Cardiac muscle cell (in vitro differentiated cells and primary cell): ENCODE measurements at regions not wholly inside any gene's neighbourhood (a gene's known extent, or its start where the extent isn't known, plus 50 kb on each side); places are given as distances from the start of the nearest gene placed in this dataset.

ENCODE experiments used
- DNase-seq, 2 donors: peaks; one replicate each; pipeline versions ENCODE4 v3.0.0 to v3.0.0-alpha.2; 2010 to 2017; ENCODE audit warnings: low read depth in 1 of 2, low spot score in 1 of 2
- H3K27ac ChIP-seq: fragments of 200-600 bp; sonication (generic); 2 replicates; pipeline ENCODE4 v1.5.1; 2016
- H3K27me3 ChIP-seq: fragments of 200-600 bp; sonication (generic); 2 replicates; pipeline ENCODE4 v1.6.0; 2016; ENCODE audit warnings: control low read depth
- H3K36me3 ChIP-seq: fragments of 200-600 bp; sonication (generic); 2 replicates; pipeline ENCODE4 v1.5.1; 2016; ENCODE audit warnings: control low read depth
- H3K4me1 ChIP-seq: fragments of 200-600 bp; sonication (generic); 2 replicates; pipeline ENCODE4 v1.8.1; 2017; ENCODE audit warnings: low read depth, mild to moderate bottlenecking, mixed run types
- H3K4me3 ChIP-seq: fragments of 200-600 bp; sonication (generic); 2 replicates; pipeline ENCODE4 v1.5.1; 2016; ENCODE audit warnings: mild to moderate bottlenecking
- H3K9me3 ChIP-seq: fragments of 200-600 bp; sonication (generic); 2 replicates; pipeline ENCODE4 v1.5.1; 2017; ENCODE audit warnings: low read depth, mild to moderate bottlenecking, control low read depth
- CTCF ChIP-seq: IDR thresholded peaks from 2 replicates; pipeline ENCODE4 v1.5.1; 2012; ENCODE audit warnings: low read depth, mild to moderate bottlenecking, low read length

GRCh38 chr20:57027777-57028176 is 238.7 kb downstream of the BMP7 start:
- Histone ChIP-seq H3K9me3 (no peaks in the 10 kb centered on the region), H3K4me1 (no peaks in the 10 kb centered on the region), H3K4me3 (no peak overlapping the region), H3K27me3 (no peaks in the 10 kb centered on the region), H3K27ac (no peak overlapping the region), H3K36me3 (no peaks in the 10 kb centered on the region)
- no peak for TF ChIP-seq CTCF
- DNase-seq, result no peak

GRCh38 chr20:57030611-57031600 is 235.5 kb downstream of the BMP7 start:
- Histone ChIP-seq H3K4me3 (no peak overlapping the region), H3K36me3 (no peaks in the 10 kb centered on the region), H3K27me3 (no peaks in the 10 kb centered on the region), H3K27ac (no peak overlapping the region), H3K9me3 (no peaks in the 10 kb centered on the region), H3K4me1 (no peaks in the 10 kb centered on the region)
- no peak for TF ChIP-seq CTCF
- peak; percentile 9 to 18 for DNase-seq

- Histone ChIP-seq H3K36me3 (no peaks in the 10 kb centered on the region), H3K27ac (no peak overlapping the region)
- DNase-seq, result no peak
These were observed 234.5 kb downstream of the BMP7 start for GRCh38 chr20:57031867-57032355.

GRCh38 chr20:57032847-57033246 is 233.6 kb downstream of the BMP7 start:
- DNase-seq, result no peak
- H3K9me3 ChIP-seq, result no peaks in the 10 kb centered on the region
- no peak for TF ChIP-seq CTCF
- H3K4me1 ChIP-seq, result no peaks in the 10 kb centered on the region
- no peak overlapping the region for H3K27ac ChIP-seq
- no peaks in the 10 kb centered on the region for H3K36me3 ChIP-seq
- H3K4me3 ChIP-seq, result no peak overlapping the region
- H3K27me3 ChIP-seq, result no peaks in the 10 kb centered on the region

More at GRCh38 chr20:57031867-57032355, 234.5 kb downstream of the BMP7 start:
- Histone ChIP-seq H3K4me3 (no peak overlapping the region), H3K9me3 (no peaks in the 10 kb centered on the region), H3K27me3 (no peaks in the 10 kb centered on the region), H3K4me1 (no peaks in the 10 kb centered on the region)
- no peak for TF ChIP-seq CTCF

GRCh38 chr20:57034001-57034400 is 232.4 kb downstream of the BMP7 start:
- H3K4me1 ChIP-seq, result no peaks in the 10 kb centered on the region
- H3K36me3 ChIP-seq, result no peaks in the 10 kb centered on the region
- no peaks in the 10 kb centered on the region for H3K27me3 ChIP-seq
- TF ChIP-seq CTCF, result no peak
- H3K9me3 ChIP-seq, result no peaks in the 10 kb centered on the region
- no peak overlapping the region for H3K27ac ChIP-seq
- no peak for DNase-seq
- no peak overlapping the region for H3K4me3 ChIP-seq
